ENCODE measurements at regions not wholly inside any gene's neighbourhood (a gene's known extent, or its start where the extent isn't known, plus 50 kb on each side); places are given as distances from the start of the nearest gene placed in this dataset.

GRCh38 chr9:97801180-97801579 lies 51.8 kb upstream of the FOXE1 start:
- TF ChIP-seq, protein P1, sequence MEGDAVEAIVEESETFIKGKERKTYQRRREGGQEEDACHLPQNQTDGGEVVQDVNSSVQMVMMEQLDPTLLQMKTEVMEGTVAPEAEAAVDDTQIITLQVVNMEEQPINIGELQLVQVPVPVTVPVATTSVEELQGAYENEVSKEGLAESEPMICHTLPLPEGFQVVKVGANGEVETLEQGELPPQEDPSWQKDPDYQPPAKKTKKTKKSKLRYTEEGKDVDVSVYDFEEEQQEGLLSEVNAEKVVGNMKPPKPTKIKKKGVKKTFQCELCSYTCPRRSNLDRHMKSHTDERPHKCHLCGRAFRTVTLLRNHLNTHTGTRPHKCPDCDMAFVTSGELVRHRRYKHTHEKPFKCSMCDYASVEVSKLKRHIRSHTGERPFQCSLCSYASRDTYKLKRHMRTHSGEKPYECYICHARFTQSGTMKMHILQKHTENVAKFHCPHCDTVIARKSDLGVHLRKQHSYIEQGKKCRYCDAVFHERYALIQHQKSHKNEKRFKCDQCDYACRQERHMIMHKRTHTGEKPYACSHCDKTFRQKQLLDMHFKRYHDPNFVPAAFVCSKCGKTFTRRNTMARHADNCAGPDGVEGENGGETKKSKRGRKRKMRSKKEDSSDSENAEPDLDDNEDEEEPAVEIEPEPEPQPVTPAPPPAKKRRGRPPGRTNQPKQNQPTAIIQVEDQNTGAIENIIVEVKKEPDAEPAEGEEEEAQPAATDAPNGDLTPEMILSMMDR (IDR thresholded peaks at IDR 0.05) = no peak
- TF ChIP-seq POLR2AphosphoS5 (IDR thresholded peaks at IDR 0.05) = no peak

Data from prostate gland (tissue), 2 donors.